Glutamatergic neuron (in vitro differentiated cells): ENCODE measurements at regions not wholly inside any gene's neighbourhood (a gene's known extent, or its start where the extent isn't known, plus 50 kb on each side); places are given as distances from the start of the nearest gene placed in this dataset.

Experiments
- DNase-seq: peaks from one replicate; pipeline ENCODE4 v3.0.0; 2022
- H3K27ac Mint-ChIP-seq: one replicate; pipeline ENCODE4 v1.8.0; 2020; ENCODE audit warnings: mild to moderate bottlenecking, mixed read lengths, inconsistent platforms; ENCODE audit not compliant: unreplicated experiment
- H3K27me3 Mint-ChIP-seq: one replicate; pipeline ENCODE4 v1.8.0; 2020; ENCODE audit warnings: mild to moderate bottlenecking, moderate library complexity, mixed read lengths, inconsistent platforms; ENCODE audit not compliant: unreplicated experiment
- H3K36me3 Mint-ChIP-seq: one replicate; pipeline ENCODE4 v1.8.0; 2020; ENCODE audit warnings: mild to moderate bottlenecking, mixed read lengths, inconsistent platforms; ENCODE audit not compliant: unreplicated experiment
- H3K4me1 Mint-ChIP-seq: one replicate; pipeline ENCODE4 v1.8.0; 2020; ENCODE audit warnings: mild to moderate bottlenecking, low read depth, mixed read lengths, inconsistent platforms; ENCODE audit not compliant: unreplicated experiment
- H3K4me3 Mint-ChIP-seq: one replicate; pipeline ENCODE4 v1.8.0; 2020; ENCODE audit warnings: mild to moderate bottlenecking, mixed read lengths, inconsistent platforms; ENCODE audit not compliant: unreplicated experiment
- H3K9me3 Mint-ChIP-seq: one replicate; pipeline ENCODE4 v1.8.0; 2020; ENCODE audit warnings: mild to moderate bottlenecking, moderate library complexity, mixed read lengths, inconsistent platforms; ENCODE audit not compliant: unreplicated experiment
- CTCF ChIP-seq: fragments of 200-600 bp; sonication (generic); IDR thresholded peaks from one replicate; pipeline ENCODE4 v1.5.0; 2021; ENCODE audit not compliant: partially characterized antibody, unreplicated experiment

GRCh38 chr11:91086028-91086427, 863.2 kb upstream of the CHORDC1 start:
- Mint-ChIP-seq H3K27ac (no peak overlapping the region), H3K4me1 (peaks cover 9% of the 10 kb centered on the region), H3K9me3 (no peaks in the 10 kb centered on the region), H3K36me3 (peaks cover 3% of the 10 kb centered on the region), H3K4me3 (no peak overlapping the region), H3K27me3 (peaks cover 2% of the 10 kb centered on the region)
- DNase-seq = no peak
- no peak for TF ChIP-seq CTCF

- Mint-ChIP-seq H3K27me3 (peaks cover 4% of the 10 kb centered on the region), H3K36me3 (peaks cover 3% of the 10 kb centered on the region), H3K27ac (no peak overlapping the region), H3K4me1 (peaks cover 19% of the 10 kb centered on the region), H3K4me3 (no peak overlapping the region), H3K9me3 (no peaks in the 10 kb centered on the region)
- TF ChIP-seq CTCF = no peak
- no peak for DNase-seq
These were observed 859.4 kb upstream of the CHORDC1 start for GRCh38 chr11:91082255-91082654.

GRCh38 chr11:91081440-91082043, 858.7 kb upstream of the CHORDC1 start:
- Mint-ChIP-seq H3K27me3 (peaks cover 4% of the 10 kb centered on the region), H3K36me3 (peaks cover 3% of the 10 kb centered on the region), H3K4me3 (peak overlapping the region; percentile 63), H3K9me3 (no peaks in the 10 kb centered on the region), H3K27ac (peak overlapping the region; percentile 92), H3K4me1 (peaks cover 19% of the 10 kb centered on the region)
- TF ChIP-seq CTCF = no peak
- peak; percentile 30 for DNase-seq

GRCh38 chr11:91078221-91078620, 855.4 kb upstream of the CHORDC1 start:
- peaks cover 2% of the 10 kb centered on the region for H3K27me3 Mint-ChIP-seq
- no peak for TF ChIP-seq CTCF
- H3K4me3 Mint-ChIP-seq = no peak overlapping the region
- peaks cover 1% of the 10 kb centered on the region for H3K36me3 Mint-ChIP-seq
- peaks cover 19% of the 10 kb centered on the region for H3K4me1 Mint-ChIP-seq
- H3K9me3 Mint-ChIP-seq = peaks cover 2% of the 10 kb centered on the region
- no peak for DNase-seq
- no peak overlapping the region for H3K27ac Mint-ChIP-seq

GRCh38 chr11:91075032-91075695, 852.3 kb upstream of the CHORDC1 start:
- Mint-ChIP-seq H3K27me3 (peaks cover 2% of the 10 kb centered on the region), H3K4me3 (no peak overlapping the region), H3K36me3 (no peaks in the 10 kb centered on the region), H3K9me3 (peaks cover 5% of the 10 kb centered on the region), H3K4me1 (peaks cover 8% of the 10 kb centered on the region), H3K27ac (no peak overlapping the region)
- DNase-seq = no peak
- TF ChIP-seq CTCF = no peak
